ENCODE measurements at regions not wholly inside any gene's neighbourhood (a gene's known extent, or its start where the extent isn't known, plus 50 kb on each side); places are given as distances from the start of the nearest gene placed in this dataset.

DNA sequence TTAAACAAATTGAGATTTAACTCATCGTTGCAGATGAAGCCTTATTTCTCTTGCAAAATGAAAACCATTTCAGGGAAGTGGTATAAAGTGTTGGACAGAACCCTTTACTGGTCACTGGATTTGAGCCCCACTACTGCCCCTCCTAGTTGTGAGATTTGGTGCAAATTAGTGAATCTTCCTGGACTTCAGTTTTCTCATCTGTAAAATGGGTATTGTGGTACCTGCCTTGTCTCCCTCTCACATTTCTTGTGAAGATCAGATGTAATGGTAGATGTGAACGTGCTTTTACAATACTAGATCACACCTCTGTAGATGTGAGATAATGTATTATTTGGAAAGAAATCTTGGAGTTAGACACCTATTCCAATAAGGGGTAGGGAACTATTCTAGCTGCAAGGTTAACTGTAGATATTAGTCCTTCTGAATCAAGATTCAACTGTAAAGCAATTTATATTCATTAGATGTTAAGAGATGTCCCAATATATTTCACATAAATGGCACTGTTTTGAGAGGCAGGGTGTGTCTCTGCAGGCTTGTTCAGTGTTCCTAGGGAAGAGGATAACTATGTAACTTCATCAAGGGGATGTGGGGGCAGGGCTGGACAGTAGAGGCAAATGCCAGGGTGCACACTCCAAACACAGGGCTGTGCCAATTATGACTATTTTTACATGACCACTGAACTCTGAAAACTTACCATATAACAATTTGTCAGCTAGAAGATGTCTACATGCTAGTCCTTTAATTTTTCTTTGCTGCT, 112.4 kb upstream of the PFN2 start:
- TF ChIP-seq FOXK1 (CRISPR knock-in tag; IDR thresholded peaks at IDR 0.05) = no peak
- TF ChIP-seq, protein P1, sequence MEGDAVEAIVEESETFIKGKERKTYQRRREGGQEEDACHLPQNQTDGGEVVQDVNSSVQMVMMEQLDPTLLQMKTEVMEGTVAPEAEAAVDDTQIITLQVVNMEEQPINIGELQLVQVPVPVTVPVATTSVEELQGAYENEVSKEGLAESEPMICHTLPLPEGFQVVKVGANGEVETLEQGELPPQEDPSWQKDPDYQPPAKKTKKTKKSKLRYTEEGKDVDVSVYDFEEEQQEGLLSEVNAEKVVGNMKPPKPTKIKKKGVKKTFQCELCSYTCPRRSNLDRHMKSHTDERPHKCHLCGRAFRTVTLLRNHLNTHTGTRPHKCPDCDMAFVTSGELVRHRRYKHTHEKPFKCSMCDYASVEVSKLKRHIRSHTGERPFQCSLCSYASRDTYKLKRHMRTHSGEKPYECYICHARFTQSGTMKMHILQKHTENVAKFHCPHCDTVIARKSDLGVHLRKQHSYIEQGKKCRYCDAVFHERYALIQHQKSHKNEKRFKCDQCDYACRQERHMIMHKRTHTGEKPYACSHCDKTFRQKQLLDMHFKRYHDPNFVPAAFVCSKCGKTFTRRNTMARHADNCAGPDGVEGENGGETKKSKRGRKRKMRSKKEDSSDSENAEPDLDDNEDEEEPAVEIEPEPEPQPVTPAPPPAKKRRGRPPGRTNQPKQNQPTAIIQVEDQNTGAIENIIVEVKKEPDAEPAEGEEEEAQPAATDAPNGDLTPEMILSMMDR (IDR thresholded peaks at IDR 0.05) = no peak
